ENCODE measurements at regions not wholly inside any gene's neighbourhood (a gene's known extent, or its start where the extent isn't known, plus 50 kb on each side); places are given as distances from the start of the nearest gene placed in this dataset.
"Not testable (repeated sequence)": the region's sequence is repeated elsewhere in the genome, so short reads cannot be mapped to it uniquely, and the experiment has no call there.

DNA sequence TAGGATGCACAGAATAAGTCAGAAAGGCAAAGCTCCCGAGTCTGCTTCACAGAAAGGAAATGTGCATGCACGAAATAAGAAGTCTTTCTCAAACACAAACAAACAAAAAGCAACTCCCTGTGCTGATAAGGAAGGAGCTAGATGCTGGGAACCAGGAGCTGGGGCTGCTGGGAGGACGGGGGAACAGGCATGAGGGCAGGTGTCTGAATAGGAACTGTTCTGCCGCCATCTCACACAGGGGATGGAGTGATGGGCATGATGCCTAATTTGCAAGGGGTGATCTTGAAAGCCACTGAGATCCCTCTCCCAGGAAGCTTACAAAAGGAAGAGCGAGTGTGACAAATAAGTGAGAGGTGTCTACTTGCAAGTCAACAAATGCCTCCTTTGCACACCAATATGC is 336.5 kb downstream of the BCL2L11 start:
- TF ChIP-seq, protein P1, sequence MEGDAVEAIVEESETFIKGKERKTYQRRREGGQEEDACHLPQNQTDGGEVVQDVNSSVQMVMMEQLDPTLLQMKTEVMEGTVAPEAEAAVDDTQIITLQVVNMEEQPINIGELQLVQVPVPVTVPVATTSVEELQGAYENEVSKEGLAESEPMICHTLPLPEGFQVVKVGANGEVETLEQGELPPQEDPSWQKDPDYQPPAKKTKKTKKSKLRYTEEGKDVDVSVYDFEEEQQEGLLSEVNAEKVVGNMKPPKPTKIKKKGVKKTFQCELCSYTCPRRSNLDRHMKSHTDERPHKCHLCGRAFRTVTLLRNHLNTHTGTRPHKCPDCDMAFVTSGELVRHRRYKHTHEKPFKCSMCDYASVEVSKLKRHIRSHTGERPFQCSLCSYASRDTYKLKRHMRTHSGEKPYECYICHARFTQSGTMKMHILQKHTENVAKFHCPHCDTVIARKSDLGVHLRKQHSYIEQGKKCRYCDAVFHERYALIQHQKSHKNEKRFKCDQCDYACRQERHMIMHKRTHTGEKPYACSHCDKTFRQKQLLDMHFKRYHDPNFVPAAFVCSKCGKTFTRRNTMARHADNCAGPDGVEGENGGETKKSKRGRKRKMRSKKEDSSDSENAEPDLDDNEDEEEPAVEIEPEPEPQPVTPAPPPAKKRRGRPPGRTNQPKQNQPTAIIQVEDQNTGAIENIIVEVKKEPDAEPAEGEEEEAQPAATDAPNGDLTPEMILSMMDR (conservative IDR thresholded peaks at IDR 0.05; ENCODE audit: low read length), result not testable (repeated sequence)
- not testable (repeated sequence) for TF ChIP-seq EZH2phosphoT487 (IDR thresholded peaks at IDR 0.05; ENCODE audit: borderline replicate concordance, low read depth, low read length)
